GM21529 (cell line): ENCODE measurements at regions not wholly inside any gene's neighbourhood (a gene's known extent, or its start where the extent isn't known, plus 50 kb on each side); places are given as distances from the start of the nearest gene placed in this dataset.

Experiments used
- ATAC-seq: cut with Tn5 transposase; IDR thresholded peaks from one replicate; pipeline ENCODE4 v1.9.1; 2021; ENCODE audit not compliant: unreplicated experiment

- no peak for ATAC-seq
Measured at GRCh38 chr3:102141096-102141927, 292.0 kb downstream of the NFKBIZ start.

- no peak for ATAC-seq
Measured at GRCh38 chr3:102141928-102142239, 292.6 kb downstream of the NFKBIZ start.

- no peak for ATAC-seq
Measured at GRCh38 chr3:102142379-102143060, 292.3 kb upstream of the ZPLD1 start.

- ATAC-seq: no peak
Measured at GRCh38 chr3:102143536-102143935, 291.3 kb upstream of the ZPLD1 start.

- no peak for ATAC-seq
Measured at GRCh38 chr3:102144063-102144462, 290.8 kb upstream of the ZPLD1 start.

GRCh38 chr3:102148598-102149337 is 286.0 kb upstream of the ZPLD1 start:
- no peak for ATAC-seq

GRCh38 chr3:102151935-102152334 is 282.9 kb upstream of the ZPLD1 start:
- no peak for ATAC-seq

- ATAC-seq: no peak
Measured at GRCh38 chr3:102156426-102156825, 278.4 kb upstream of the ZPLD1 start.

GRCh38 chr3:102158080-102158740 is 276.6 kb upstream of the ZPLD1 start:
- ATAC-seq: no peak

GRCh38 chr3:102159810-102160451 is 274.9 kb upstream of the ZPLD1 start:
- ATAC-seq: no peak

- ATAC-seq: no peak
Measured at GRCh38 chr3:102161384-102162006, 273.3 kb upstream of the ZPLD1 start.

GRCh38 chr3:102162251-102162650 is 272.6 kb upstream of the ZPLD1 start:
- no peak for ATAC-seq

- no peak for ATAC-seq
Measured at GRCh38 chr3:102163039-102163817, 271.6 kb upstream of the ZPLD1 start.

GRCh38 chr3:102163818-102164154 is 271.0 kb upstream of the ZPLD1 start:
- ATAC-seq: no peak

GRCh38 chr3:102165367-102165766 is 269.4 kb upstream of the ZPLD1 start:
- ATAC-seq: no peak

- ATAC-seq: no peak
Measured at GRCh38 chr3:102169915-102170479, 264.8 kb upstream of the ZPLD1 start.

- no peak for ATAC-seq
Measured at GRCh38 chr3:102170545-102170944, 264.3 kb upstream of the ZPLD1 start.

- ATAC-seq: no peak
Measured at GRCh38 chr3:102174312-102174712, 260.5 kb upstream of the ZPLD1 start.

GRCh38 chr3:102174832-102175374 is 259.9 kb upstream of the ZPLD1 start:
- ATAC-seq: no peak
